ENCODE measurements at regions not wholly inside any gene's neighbourhood (a gene's known extent, or its start where the extent isn't known, plus 50 kb on each side); places are given as distances from the start of the nearest gene placed in this dataset.

- FAIRE-seq (no peak), DNase-seq (ENCODE audit: insufficient read length, low spot score) (no peak)
Observed at GRCh38 chr12:91356405-91356804, 173.8 kb upstream of the DCN start.

GRCh38 chr12:91355150-91356006, 172.8 kb upstream of the DCN start:
- FAIRE-seq, result peak; percentile 91
- peak; percentile 20 for DNase-seq (ENCODE audit: insufficient read length, low spot score)

GRCh38 chr12:91353266-91353665, 170.6 kb upstream of the DCN start:
- FAIRE-seq (no peak), DNase-seq (ENCODE audit: insufficient read length, low spot score) (no peak)

- DNase-seq (ENCODE audit: insufficient read length, low spot score), result no peak
- no peak for FAIRE-seq
Observed at GRCh38 chr12:91349476-91349875, 166.9 kb upstream of the DCN start.

GRCh38 chr12:91347481-91348214, 165.0 kb upstream of the DCN start:
- no peak for FAIRE-seq

GRCh38 chr12:91346827-91347226, 164.2 kb upstream of the DCN start:
- FAIRE-seq (no peak), DNase-seq (ENCODE audit: insufficient read length, low spot score) (no peak)

More at GRCh38 chr12:91347481-91348214, 165.0 kb upstream of the DCN start:
- DNase-seq (ENCODE audit: insufficient read length, low spot score), result no peak

- FAIRE-seq, result no peak
- DNase-seq (ENCODE audit: insufficient read length, low spot score), result no peak
Observed at GRCh38 chr12:91344408-91344807, 161.8 kb upstream of the DCN start.

GRCh38 chr12:91343010-91343409, 160.4 kb upstream of the DCN start:
- FAIRE-seq, result no peak

GRCh38 chr12:91339106-91339505, 156.5 kb upstream of the DCN start:
- FAIRE-seq, result no peak
- no peak for DNase-seq (ENCODE audit: insufficient read length, low spot score)

More at GRCh38 chr12:91343010-91343409, 160.4 kb upstream of the DCN start:
- DNase-seq (ENCODE audit: insufficient read length, low spot score), result no peak

- no peak for FAIRE-seq
- DNase-seq (ENCODE audit: insufficient read length, low spot score), result no peak
Observed at GRCh38 chr12:91335699-91336098, 153.1 kb upstream of the DCN start.

GRCh38 chr12:91333966-91334365, 151.3 kb upstream of the DCN start:
- no peak for DNase-seq (ENCODE audit: insufficient read length, low spot score)
- FAIRE-seq, result no peak

GRCh38 chr12:91332302-91332701, 149.7 kb upstream of the DCN start:
- DNase-seq (ENCODE audit: insufficient read length, low spot score), result no peak
- no peak for FAIRE-seq

GRCh38 chr12:91331371-91331770, 148.8 kb upstream of the DCN start:
- FAIRE-seq, result no peak
- no peak for DNase-seq (ENCODE audit: insufficient read length, low spot score)

GRCh38 chr12:91328451-91328850, 145.8 kb upstream of the DCN start:
- FAIRE-seq (no peak), DNase-seq (ENCODE audit: insufficient read length, low spot score) (no peak)

GRCh38 chr12:91327889-91328288, 145.3 kb upstream of the DCN start:
- DNase-seq (ENCODE audit: insufficient read length, low spot score) (no peak), FAIRE-seq (no peak)

GRCh38 chr12:91327131-91327530, 144.5 kb upstream of the DCN start:
- FAIRE-seq, result no peak

GRCh38 chr12:91326058-91327027, 143.7 kb upstream of the DCN start:
- FAIRE-seq, result peak; percentile 73
- peak; percentile 4 for DNase-seq (ENCODE audit: insufficient read length, low spot score)

More at GRCh38 chr12:91327131-91327530, 144.5 kb upstream of the DCN start:
- no peak for DNase-seq (ENCODE audit: insufficient read length, low spot score)

- no peak for DNase-seq (ENCODE audit: insufficient read length, low spot score)
- FAIRE-seq, result no peak
Observed at GRCh38 chr12:91320999-91321398, 138.4 kb upstream of the DCN start.

- FAIRE-seq, result no peak
- no peak for DNase-seq (ENCODE audit: insufficient read length, low spot score)
Observed at GRCh38 chr12:91319071-91319760, 136.6 kb upstream of the DCN start.

GRCh38 chr12:91317306-91317705, 134.7 kb upstream of the DCN start:
- FAIRE-seq (no peak), DNase-seq (ENCODE audit: insufficient read length, low spot score) (no peak)

All from GM19239 (cell line).